ENCODE measurements at regions not wholly inside any gene's neighbourhood (a gene's known extent, or its start where the extent isn't known, plus 50 kb on each side); places are given as distances from the start of the nearest gene placed in this dataset.

- H2BK5ac ChIP-seq (ENCODE audit: low read depth, low read length, poor library complexity, severe bottlenecking): no peak overlapping the region
- ATAC-seq (ENCODE audit: low read depth) (no peak), DNase-seq (no peak)
- no peak overlapping the region for H2AK9ac ChIP-seq (replicated peaks; ENCODE audit: low read depth, low read length, poor library complexity)
- H4K91ac ChIP-seq (ENCODE audit: insufficient read depth, low read depth, low read length): no peak overlapping the region
- H3K56ac ChIP-seq (ENCODE audit: extremely low read depth, insufficient read depth, low read length): no peak overlapping the region
- no peak overlapping the region for H4K8ac ChIP-seq (ENCODE audit: low read depth in 2 of 2, low read length in 2 of 2)
- H3K14ac ChIP-seq (replicated peaks; ENCODE audit: low read depth, low read length): no peak overlapping the region
- H3K18ac ChIP-seq (ENCODE audit: low read depth, low read length): no peak overlapping the region
- H2BK15ac ChIP-seq (ENCODE audit: low read depth, low read length): no peak overlapping the region
- dilution Hi-C loops (cut with HindIII; ENCODE audit: low sequenced_read_pairs, unreplicated experiment): no loop called here
- in situ Hi-C loops (cut with MboI; ENCODE audit: low sequenced_read_pairs): no loop called here
- no peaks in the 10 kb centered on the region for H3K4me1 ChIP-seq (ENCODE audit: control insufficient read depth, insufficient read depth, low read length)
- H2BK120ac ChIP-seq (ENCODE audit: low read depth, low read length): no peak overlapping the region
- BruUV-seq (replicated peaks): no TSS peak
- no peaks in the 10 kb centered on the region for H4K20me1 ChIP-seq (ENCODE audit: insufficient read depth, low read length)
- H3K9ac ChIP-seq (ENCODE audit: low read depth, low read length): no peak overlapping the region
- no peak overlapping the region for H3K4ac ChIP-seq (ENCODE audit: low read depth, low read length)
- intact Hi-C loops (cut with micrococcal nuclease): no loop called here
- no peak overlapping the region for H2AFZ ChIP-seq (replicated peaks; ENCODE audit: low read length, poor library complexity)
- no peak overlapping the region for H2BK20ac ChIP-seq (ENCODE audit: low read depth, low read length)
- H3K27me3 ChIP-seq (ENCODE audit: control insufficient read depth, insufficient read depth, low read length): no peaks in the 10 kb centered on the region
- H3K36me3 ChIP-seq (ENCODE audit: control insufficient read depth, insufficient read depth, low read length): no peaks in the 10 kb centered on the region
- H3K27ac ChIP-seq (ENCODE audit: insufficient read depth, low read length): no peak overlapping the region
- H3K4me2 ChIP-seq (ENCODE audit: low read depth, low read length): no peak overlapping the region
- POLR2A ChIA-PET (ENCODE audit: unreplicated experiment): no interaction called here
- H3K79me1 ChIP-seq (ENCODE audit: low read depth in 1 of 2, low read length in 2 of 2): no peaks in the 10 kb centered on the region
- no peak overlapping the region for H2AK5ac ChIP-seq (ENCODE audit: low read depth, low read length)
- no peak overlapping the region for H3K4me3 ChIP-seq (ENCODE audit: insufficient read depth, low read depth, low read length)
- no peak overlapping the region for H3K23ac ChIP-seq (ENCODE audit: low read depth, low read length)
- no peaks in the 10 kb centered on the region for H3K9me1 ChIP-seq (ENCODE audit: insufficient read depth, low read length)
- no CpG with 5 or more reads among the region's 4 CpGs for WGBS, 2 experiments (ENCODE audit: extremely low coverage in 2 of 2, insufficient read length in 1 of 2)
- H3K9me3 ChIP-seq (ENCODE audit: control insufficient read depth, insufficient read depth, low read length): no peaks in the 10 kb centered on the region
- TF ChIP-seq CTCF (conservative IDR thresholded peaks at IDR 0.05; ENCODE audit: low read depth, low read length) (no peak), POLR2A (IDR thresholded peaks at IDR 0.05; ENCODE audit: low read depth, low read length) (no peak), CHD1 (IDR thresholded peaks at IDR 0.05; ENCODE audit: low read depth, low read length) (no peak), RAD21 (IDR thresholded peaks at IDR 0.05; ENCODE audit: low read length) (no peak), FOS (IDR thresholded peaks at IDR 0.05; ENCODE audit: low read depth, low read length) (no peak), NFE2L2 (IDR thresholded peaks at IDR 0.05; ENCODE audit: low read depth, low read length) (no peak), SMC3 (IDR thresholded peaks at IDR 0.05; ENCODE audit: low read depth, low read length) (no peak), BHLHE40 (IDR thresholded peaks at IDR 0.05; ENCODE audit: low read depth, low read length) (no peak), MAZ (IDR thresholded peaks at IDR 0.05; ENCODE audit: borderline replicate concordance, low read depth, low read length) (no peak), USF2 (IDR thresholded peaks at IDR 0.05; ENCODE audit: low read depth, low read length) (no peak), RFX5 (IDR thresholded peaks at IDR 0.05; ENCODE audit: low read depth, low read length) (no peak), CEBPB (IDR thresholded peaks at IDR 0.05; ENCODE audit: low read depth, low read length) (no peak), MAFK (IDR thresholded peaks at IDR 0.05; ENCODE audit: low read depth, low read length) (no peak)
- H4K5ac ChIP-seq (ENCODE audit: low read depth, low read length): no peak overlapping the region
- CTCF ChIA-PET: no interaction called here
These were observed 785.6 kb downstream of the TMTC2 start for GRCh38 chr12:83472350-83472749.

Data from IMR-90 (cell line).